GM18517 (cell line): ENCODE measurements at regions not wholly inside any gene's neighbourhood (a gene's known extent, or its start where the extent isn't known, plus 50 kb on each side); places are given as distances from the start of the nearest gene placed in this dataset.
"Not testable (repeated sequence)": the region's sequence is repeated elsewhere in the genome, so short reads cannot be mapped to it uniquely, and the experiment has no call there.

Experiments
- ATAC-seq: cut with Tn5 transposase; IDR thresholded peaks from one replicate; pipeline ENCODE4 v1.9.1; 2021; ENCODE audit warnings: mild to moderate bottlenecking, moderate library complexity; ENCODE audit not compliant: unreplicated experiment

DNA sequence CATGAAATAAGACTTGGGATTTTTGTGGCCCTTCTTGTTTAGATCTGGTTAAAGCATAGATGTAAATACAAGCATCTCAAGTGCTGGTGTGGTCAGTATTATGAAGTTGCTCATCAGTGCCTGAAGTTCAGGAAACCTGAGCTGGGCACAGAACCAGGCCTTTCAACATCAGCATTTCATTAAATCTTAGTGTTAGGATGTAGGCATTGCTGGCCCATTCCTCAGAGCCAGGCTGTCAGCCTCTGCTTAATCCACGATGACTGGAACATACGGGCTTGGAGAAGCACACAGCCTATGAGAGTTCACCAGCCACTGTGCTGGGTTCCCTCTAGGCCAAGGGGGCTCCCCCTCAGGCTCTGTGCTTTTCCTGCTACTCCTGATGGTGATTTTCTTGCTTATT is 270.2 kb downstream of the EN1 start:
- ATAC-seq = no peak

GRCh38 chr2:118576109-118576855 is 271.2 kb downstream of the EN1 start:
- no peak for ATAC-seq

DNA sequence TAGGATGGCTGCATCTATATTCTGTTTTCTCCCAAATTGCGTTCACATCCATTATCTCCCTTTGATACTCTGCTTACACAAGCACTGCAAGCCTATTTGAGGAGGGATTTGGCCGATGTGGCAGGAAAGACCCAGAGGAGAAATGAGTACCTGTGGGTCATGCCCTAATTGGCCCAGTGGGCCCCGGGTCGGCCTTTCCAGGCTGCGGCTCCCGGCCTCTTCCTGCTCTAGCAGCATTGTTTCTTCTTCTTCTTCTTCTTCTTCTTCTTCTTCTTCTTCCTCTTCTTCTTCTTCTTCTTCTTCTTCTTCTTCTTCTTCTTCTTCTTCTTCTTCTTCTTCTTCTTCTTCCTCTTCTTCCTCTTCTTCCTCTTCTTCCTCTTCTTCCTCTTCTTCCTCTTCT is 275.1 kb downstream of the EN1 start:
- ATAC-seq = not testable (repeated sequence)

DNA sequence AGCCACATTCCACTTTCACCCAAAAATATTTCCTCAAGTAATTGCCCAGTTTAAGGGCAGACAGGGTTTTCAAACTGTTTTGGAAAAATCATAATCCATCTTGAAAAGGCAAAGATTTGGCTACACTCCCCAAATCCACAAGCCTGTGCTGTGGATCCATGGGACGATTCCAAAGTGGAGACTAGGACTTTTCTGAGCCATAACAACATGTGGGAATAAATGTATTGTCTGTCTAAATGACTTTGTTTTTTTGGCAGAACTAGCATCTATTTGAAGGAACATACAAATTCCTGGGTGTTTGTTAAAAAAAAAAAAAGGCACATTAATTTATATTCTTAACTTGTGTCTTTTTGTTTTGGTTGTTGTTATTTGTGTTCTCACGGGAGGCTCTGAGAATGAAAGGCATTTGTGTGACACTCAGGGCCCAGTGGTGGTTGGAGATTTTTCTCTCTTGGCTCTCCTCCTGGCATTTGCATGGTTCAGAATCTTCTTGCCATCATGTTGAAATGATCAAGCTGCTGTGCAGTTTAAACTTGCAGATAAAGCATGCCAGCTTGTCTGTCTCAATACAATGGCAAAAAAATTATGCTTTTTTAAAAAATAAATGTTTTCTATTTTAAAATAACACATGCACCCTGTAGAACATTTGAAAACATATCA is 277.4 kb downstream of the EN1 start:
- ATAC-seq = no peak

GRCh38 chr2:118568700-118569099 is 278.7 kb downstream of the EN1 start:
- no peak for ATAC-seq

DNA sequence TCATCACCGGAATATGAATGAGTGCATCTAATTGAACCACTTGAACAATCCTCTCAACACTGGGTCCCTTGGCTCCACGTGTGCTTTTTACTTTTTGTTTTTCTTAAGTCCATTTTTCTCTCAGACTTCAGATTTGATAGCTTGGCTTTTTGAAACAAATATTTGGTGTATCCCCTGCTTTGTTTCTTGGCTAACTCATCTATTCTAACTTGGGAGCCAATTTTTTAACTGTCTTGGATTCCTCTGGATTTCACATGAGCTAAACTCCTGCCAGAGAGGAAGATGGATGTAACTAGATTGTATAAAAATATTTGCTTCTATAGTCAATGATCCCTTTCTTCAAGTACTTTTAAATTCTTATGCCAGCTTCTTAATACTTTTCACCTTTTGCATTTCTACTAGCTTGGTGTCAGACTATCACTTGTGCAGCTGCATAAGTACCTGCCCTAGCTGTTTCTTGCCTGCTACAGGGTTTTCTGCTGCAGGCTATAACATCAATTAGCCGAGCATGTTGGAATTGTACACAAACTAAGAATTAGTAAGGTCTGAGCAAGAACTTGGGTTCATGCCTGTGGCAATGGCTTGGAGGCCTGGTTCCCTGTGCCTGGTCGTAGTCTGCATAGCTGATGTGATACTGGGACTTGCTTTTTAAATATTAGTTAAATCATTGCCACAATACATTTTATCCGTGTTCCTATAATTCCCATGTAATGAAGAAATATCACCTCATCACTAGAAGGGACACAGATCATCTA is 281.5 kb downstream of the EN1 start:
- ATAC-seq = no peak

- ATAC-seq = no peak
Observed at GRCh38 chr2:118565301-118565700, 282.1 kb downstream of the EN1 start.

DNA sequence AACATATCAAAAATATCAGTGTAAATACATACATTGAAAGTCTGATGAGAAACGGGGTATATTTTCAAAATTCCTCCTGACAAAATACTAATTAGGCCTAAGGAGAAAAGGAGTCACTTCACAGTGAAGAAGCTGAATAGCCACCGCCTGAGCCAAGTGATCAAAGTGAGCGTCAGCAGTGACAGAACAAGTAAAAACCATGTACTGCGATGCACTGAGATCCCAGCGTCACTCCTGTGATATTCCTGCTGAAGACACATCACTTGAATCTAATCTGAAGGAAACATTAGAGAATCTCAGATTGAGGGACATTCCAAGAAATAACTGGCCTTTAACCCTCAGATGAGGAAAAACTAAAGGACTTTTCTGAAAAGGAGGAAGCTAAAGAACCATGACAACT is 285.3 kb downstream of the EN1 start:
- ATAC-seq = no peak

DNA sequence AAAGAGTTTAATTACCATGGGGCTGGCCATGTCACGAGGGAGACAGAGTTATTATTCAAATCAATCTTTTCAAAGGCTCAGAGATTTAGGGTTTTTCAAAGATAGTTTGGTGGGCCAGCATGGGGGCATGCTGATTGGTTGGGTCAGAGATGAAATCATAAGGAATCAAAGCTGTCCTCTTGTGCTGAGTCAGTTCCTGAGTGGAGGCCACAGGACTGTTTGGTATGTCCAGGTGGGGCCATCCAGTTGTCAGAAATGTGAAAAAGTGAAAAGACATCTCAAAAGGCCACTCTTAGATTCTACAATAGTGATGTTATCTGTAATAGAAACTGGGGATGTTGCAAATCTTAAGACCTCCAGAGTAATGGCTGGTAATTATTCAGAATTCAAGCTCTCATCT is 288.6 kb downstream of the EN1 start:
- no peak for ATAC-seq

- no peak for ATAC-seq
Observed at GRCh38 chr2:118557791-118558190, 289.7 kb downstream of the EN1 start.

GRCh38 chr2:118557016-118557415 is 290.4 kb downstream of the EN1 start:
- no peak for ATAC-seq

DNA sequence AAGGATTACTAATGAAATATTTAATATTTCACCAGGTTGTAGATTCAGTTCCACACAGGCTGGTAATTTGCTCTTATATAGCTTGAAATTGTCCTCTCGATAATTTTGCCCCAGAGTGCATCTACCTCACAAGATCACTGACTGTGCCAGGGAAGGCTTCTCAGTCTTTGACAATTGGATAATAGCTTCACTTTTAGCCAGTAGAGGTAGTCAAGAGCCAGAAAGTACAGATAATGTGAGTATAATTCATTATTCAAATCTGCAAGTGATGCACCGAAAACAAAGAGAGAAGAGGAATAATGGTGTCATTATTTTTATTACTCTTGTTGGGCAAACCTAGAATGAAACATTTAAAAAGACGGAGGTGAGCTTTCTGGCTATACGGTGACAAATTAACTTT is 292.8 kb downstream of the EN1 start:
- no peak for ATAC-seq

DNA sequence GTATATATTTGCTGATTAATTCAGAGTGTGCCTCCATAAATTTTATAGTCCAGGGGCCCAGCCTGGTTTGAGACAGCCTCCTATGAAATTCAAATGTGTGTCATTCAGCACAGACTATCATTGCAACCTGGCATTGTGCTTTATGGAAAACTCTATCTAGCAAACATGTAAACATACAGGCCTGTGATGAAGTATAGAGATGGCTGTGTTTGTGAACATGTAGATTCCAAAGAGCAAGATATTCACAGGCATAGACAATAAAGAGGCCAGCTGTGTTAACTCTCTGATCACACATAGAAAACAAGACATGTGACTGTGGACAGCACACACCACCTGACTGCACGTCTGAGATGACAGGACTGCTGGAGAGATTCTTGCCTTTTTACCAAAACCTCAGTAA is 297.9 kb downstream of the EN1 start:
- no peak for ATAC-seq

- no peak for ATAC-seq
Observed at GRCh38 chr2:118548880-118549488, 298.5 kb downstream of the EN1 start.

GRCh38 chr2:118539290-118539689 is 308.2 kb downstream of the EN1 start:
- ATAC-seq = no peak

GRCh38 chr2:118536306-118536705 is 311.1 kb downstream of the EN1 start:
- ATAC-seq = no peak

- no peak for ATAC-seq
Observed at GRCh38 chr2:118535818-118536212, 311.6 kb downstream of the EN1 start.

DNA sequence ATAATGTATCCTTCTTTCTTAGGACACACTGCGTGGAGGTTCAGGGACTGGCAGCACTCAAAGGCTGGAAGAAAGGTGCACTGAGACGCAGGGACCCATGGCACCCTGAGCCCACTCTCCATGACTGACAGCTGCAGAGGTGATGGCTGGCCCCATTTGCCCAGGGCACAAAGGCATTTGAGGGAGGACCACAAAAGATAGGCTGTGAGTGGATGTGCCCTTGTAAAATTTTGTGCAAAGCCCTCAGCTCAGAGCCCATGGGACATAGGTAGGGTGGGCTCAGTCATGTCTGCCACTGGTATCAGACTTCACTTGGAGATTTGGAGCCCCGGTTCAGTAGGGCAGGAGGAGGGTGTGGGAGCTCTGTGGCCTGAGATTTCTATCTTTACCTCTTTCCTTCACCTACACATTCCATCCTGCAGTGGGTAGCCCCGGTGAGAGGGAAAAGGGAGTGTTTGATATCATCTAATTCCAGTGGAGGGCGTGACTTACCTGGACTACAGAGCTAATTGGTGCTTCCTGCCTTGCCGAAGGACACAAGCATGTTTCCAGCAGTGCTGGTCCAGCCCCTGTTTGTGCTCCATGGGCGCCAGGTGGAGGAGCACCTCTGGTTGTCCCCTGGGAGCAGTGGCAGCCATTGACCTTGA is 312.2 kb downstream of the EN1 start:
- no peak for ATAC-seq

- no peak for ATAC-seq
Observed at GRCh38 chr2:118530976-118531375, 316.5 kb downstream of the EN1 start.

GRCh38 chr2:118529908-118530599 is 317.4 kb downstream of the EN1 start:
- no peak for ATAC-seq
